GM23248 (cell line): ENCODE measurements at regions not wholly inside any gene's neighbourhood (a gene's known extent, or its start where the extent isn't known, plus 50 kb on each side); places are given as distances from the start of the nearest gene placed in this dataset.

Experiments
- DNase-seq: peaks from one replicate; pipeline ENCODE4 v3.0.0-alpha.2; 2015
- H2AFZ ChIP-seq: fragments of 200-600 bp; sonication (generic); 2 replicates; pipeline ENCODE4 v1.6.1; 2016; ENCODE audit warnings: antibody characterized with exemption
- H3F3A ChIP-seq: fragments of 200-600 bp; sonication (generic); 2 replicates; pipeline ENCODE4 v1.6.1; 2016; ENCODE audit warnings: mild to moderate bottlenecking, antibody characterized with exemption, mixed run types; ENCODE audit not compliant: insufficient read depth
- H3K27ac ChIP-seq: fragments of 200-600 bp; sonication (generic); 2 replicates; pipeline ENCODE4 v1.5.1; 2016; ENCODE audit warnings: mild to moderate bottlenecking
- H3K27me3 ChIP-seq: fragments of 200-600 bp; sonication (generic); replicated peaks from 2 replicates; pipeline ENCODE4 v1.6.1; 2016; ENCODE audit warnings: mild to moderate bottlenecking; ENCODE audit not compliant: insufficient read depth
- H3K36me3 ChIP-seq: fragments of 200-600 bp; sonication (generic); 2 replicates; pipeline ENCODE4 v1.6.1; 2016; ENCODE audit warnings: low read depth, mild to moderate bottlenecking
- H3K4me1 ChIP-seq: fragments of 200-600 bp; sonication (generic); 2 replicates; pipeline ENCODE4 v1.6.1; 2016; ENCODE audit warnings: mild to moderate bottlenecking; ENCODE audit not compliant: insufficient read depth
- H3K4me2 ChIP-seq: fragments of 200-600 bp; sonication (generic); one replicate; pipeline ENCODE4 v1.6.1; 2016; ENCODE audit warnings: mild to moderate bottlenecking; ENCODE audit not compliant: unreplicated experiment
- H3K4me3 ChIP-seq: fragments of 200-600 bp; sonication (generic); 2 replicates; pipeline ENCODE4 v1.5.1; 2016; ENCODE audit warnings: mild to moderate bottlenecking
- H3K79me2 ChIP-seq: fragments of 200-600 bp; sonication (generic); 2 replicates; pipeline ENCODE4 v1.6.1; 2016; ENCODE audit warnings: mild to moderate bottlenecking; ENCODE audit not compliant: insufficient read depth
- H3K9ac ChIP-seq: fragments of 200-600 bp; sonication (generic); 2 replicates; pipeline ENCODE4 v1.6.1; 2016; ENCODE audit warnings: mild to moderate bottlenecking
- H3K9me2 ChIP-seq: fragments of 200-600 bp; sonication (generic); 2 replicates; pipeline ENCODE4 v1.6.1; 2016; ENCODE audit warnings: mixed run types, mild to moderate bottlenecking, moderate library complexity; ENCODE audit not compliant: insufficient read depth
- H3K9me3 ChIP-seq: fragments of 200-600 bp; sonication (generic); one replicate; pipeline ENCODE4 v1.6.1; 2017; ENCODE audit warnings: low read depth
- H4K20me1 ChIP-seq: fragments of 200-600 bp; sonication (generic); 2 replicates; pipeline ENCODE4 v1.6.0; 2016; ENCODE audit not compliant: insufficient read depth
- EZH2 ChIP-seq: fragments of 200-600 bp; sonication (generic); IDR thresholded peaks from 2 replicates; pipeline ENCODE4 v1.6.1; 2018; ENCODE audit warnings: antibody characterized with exemption, mild to moderate bottlenecking; ENCODE audit not compliant: insufficient read depth, poor library complexity, severe bottlenecking
- EZH2phosphoT487 ChIP-seq: fragments of 200-600 bp; sonication (generic); IDR thresholded peaks from 2 replicates; pipeline ENCODE4 v1.6.1; 2018; ENCODE audit warnings: antibody characterized with exemption, moderate library complexity, mild to moderate bottlenecking, low read depth; ENCODE audit not compliant: insufficient read depth
- WGBS, 2 experiments: methylation state at CpG; one replicate each; pipeline ENCODE4 v1.1.6; 2015 to 2017; ENCODE audit warnings: low lambda C conversion rate in 2 of 2, low coverage in 1 of 2; ENCODE audit errors: missing lambda C conversion rate in 2 of 2; 5-methylcytosine and 5-hydroxymethylcytosine counted together
- in situ Hi-C: fragments of 300-500 bp; cut with MboI; formaldehyde crosslinking; loops from 2 replicates; pipeline ENCODE4 v1.15.0; 2020

- Histone ChIP-seq H3K36me3 (no peaks in the 10 kb centered on the region), H3K79me2 (no peaks in the 10 kb centered on the region), H3K4me2 (no peak overlapping the region), H3K27me3 (peaks cover 4% of the 10 kb centered on the region), H3F3A (no peaks in the 10 kb centered on the region), H3K4me3 (no peak overlapping the region), H3K9ac (no peak overlapping the region), H4K20me1 (no peaks in the 10 kb centered on the region), H3K27ac (no peak overlapping the region), H3K9me3 (no peaks in the 10 kb centered on the region), H3K9me2 (no peaks in the 10 kb centered on the region), H2AFZ (no peak overlapping the region), H3K4me1 (no peaks in the 10 kb centered on the region)
- no peak for TF ChIP-seq EZH2
- no peak for TF ChIP-seq EZH2phosphoT487
- WGBS, 2 experiments = 6% methylated on average over 1 of the region's 1 CpG
- DNase-seq = no peak
- in situ Hi-C loops = no loop called here
Observed at GRCh38 chr5:126248611-126249010, 174.6 kb upstream of the GRAMD2B start.

GRCh38 chr5:126251024-126251423, 172.2 kb upstream of the GRAMD2B start:
- 68 to 81% methylated on average over 3 of the region's 3 CpGs for WGBS, 2 experiments
- in situ Hi-C loops = no loop called here
- TF ChIP-seq EZH2phosphoT487 (no peak), EZH2 (no peak)
- Histone ChIP-seq H3F3A (no peaks in the 10 kb centered on the region), H3K9me3 (no peaks in the 10 kb centered on the region), H2AFZ (no peak overlapping the region), H3K9me2 (no peaks in the 10 kb centered on the region), H3K27me3 (no peaks in the 10 kb centered on the region; the same call in 1 of the 2 replicates), H3K36me3 (no peaks in the 10 kb centered on the region), H3K4me1 (no peaks in the 10 kb centered on the region), H3K79me2 (no peaks in the 10 kb centered on the region), H3K27ac (no peak overlapping the region), H3K4me2 (no peak overlapping the region), H3K9ac (no peak overlapping the region), H3K4me3 (no peak overlapping the region), H4K20me1 (no peaks in the 10 kb centered on the region)
- no peak for DNase-seq

GRCh38 chr5:126253406-126253805, 169.8 kb upstream of the GRAMD2B start:
- Histone ChIP-seq H3K79me2 (no peaks in the 10 kb centered on the region), H3K9me3 (no peaks in the 10 kb centered on the region), H3F3A (no peaks in the 10 kb centered on the region), H3K9me2 (no peaks in the 10 kb centered on the region), H3K4me3 (no peak overlapping the region), H2AFZ (no peak overlapping the region), H3K27me3 (no peaks in the 10 kb centered on the region; the same call in 1 of the 2 replicates), H3K4me2 (no peak overlapping the region), H3K27ac (no peak overlapping the region), H3K4me1 (no peaks in the 10 kb centered on the region), H4K20me1 (no peaks in the 10 kb centered on the region), H3K36me3 (no peaks in the 10 kb centered on the region), H3K9ac (no peak overlapping the region)
- DNase-seq = no peak
- 48 to 68% methylated on average over 1 of the region's 1 CpG for WGBS, 2 experiments
- no peak for TF ChIP-seq EZH2
- TF ChIP-seq EZH2phosphoT487 = no peak
- in situ Hi-C loops = no loop called here

- no peaks in the 10 kb centered on the region for H3K9me2 ChIP-seq
- no peaks in the 10 kb centered on the region for H3K9me3 ChIP-seq
- no peaks in the 10 kb centered on the region for H3F3A ChIP-seq
- H3K27me3 ChIP-seq = peaks cover 4% of the 10 kb centered on the region
- H3K9ac ChIP-seq = no peak overlapping the region
- TF ChIP-seq EZH2phosphoT487 = no peak
- TF ChIP-seq EZH2 = no peak
- no peaks in the 10 kb centered on the region for H3K36me3 ChIP-seq
- DNase-seq = no peak
- H4K20me1 ChIP-seq = no peaks in the 10 kb centered on the region
- H3K4me2 ChIP-seq = no peak overlapping the region
- H2AFZ ChIP-seq = no peak overlapping the region
- H3K27ac ChIP-seq = no peak overlapping the region
- in situ Hi-C loops = no loop called here
- 50 to 51% methylated on average over 6 of the region's 6 CpGs for WGBS, 2 experiments
- no peaks in the 10 kb centered on the region for H3K4me1 ChIP-seq
- H3K4me3 ChIP-seq = no peak overlapping the region
- no peaks in the 10 kb centered on the region for H3K79me2 ChIP-seq
Observed at GRCh38 chr5:126263591-126264184, 159.5 kb upstream of the GRAMD2B start.

- in situ Hi-C loops = no loop called here
Observed at GRCh38 chr5:126265917-126266316, 157.3 kb upstream of the GRAMD2B start.

More at GRCh38 chr5:126265917-126266316, 157.3 kb upstream of the GRAMD2B start:
- Histone ChIP-seq H3K79me2 (no peaks in the 10 kb centered on the region), H3K4me3 (no peak overlapping the region), H3K9ac (no peak overlapping the region), H3K4me1 (no peaks in the 10 kb centered on the region), H3K9me2 (no peaks in the 10 kb centered on the region), H4K20me1 (no peaks in the 10 kb centered on the region), H3K9me3 (no peaks in the 10 kb centered on the region), H3K4me2 (no peak overlapping the region), H3K27ac (no peak overlapping the region), H2AFZ (no peak overlapping the region), H3K36me3 (no peaks in the 10 kb centered on the region), H3K27me3 (peaks cover 4% of the 10 kb centered on the region), H3F3A (no peaks in the 10 kb centered on the region)
- DNase-seq = no peak
- WGBS, 2 experiments = 43 to 51% methylated on average over 4 of the region's 4 CpGs
- TF ChIP-seq EZH2phosphoT487 (no peak), EZH2 (no peak)
